SK-N-SH (cell line): ENCODE measurements at regions not wholly inside any gene's neighbourhood (a gene's known extent, or its start where the extent isn't known, plus 50 kb on each side); places are given as distances from the start of the nearest gene placed in this dataset.

Experiments used
- CTCF ChIA-PET: fragments of 300-600, 350-600 bp; formaldehyde crosslinking; extraction: SDS; loops from one replicate; lab custom pipeline; 2021; lab: Yijun Ruan, JAX
- POLR2A ChIA-PET: fragments of 350-600 bp; sonication (Branson Sonifier 250); formaldehyde crosslinking; extraction: SDS; loops from one replicate; lab custom pipeline; 2020; ENCODE audit warnings: antibody characterized with exemption, inconsistent platforms; lab: Yijun Ruan, JAX
- DNase-seq: peaks from one replicate; pipeline ENCODE4 v3.0.0; 2012
- H2AFZ ChIP-seq: fragments of 200-600 bp; sonication (generic); 2 replicates; pipeline ENCODE4 v1.8.1; 2016; ENCODE audit warnings: antibody characterized with exemption, mild to moderate bottlenecking, low read depth
- H3F3A ChIP-seq: fragments of 200-600 bp; sonication (generic); replicated peaks from 2 replicates; pipeline ENCODE3; 2016; ENCODE audit warnings: antibody characterized with exemption, mild to moderate bottlenecking; ENCODE audit not compliant: insufficient read depth
- H3K27ac ChIP-seq, 2 experiments: fragments of 200-500 bp in 1 of 2; fragments of 200-600 bp in 1 of 2; sonication (Bioruptor generic) in 1 of 2; sonication (generic), shearing (Covaris generic) in 1 of 2; 2 replicates each; pipeline versions ENCODE4 v1.5.1 to v1.6.1; 2014 to 2016; ENCODE audit warnings: low read depth in 2 of 2, inconsistent platforms in 1 of 2, low read length in 1 of 2, mild to moderate bottlenecking in 1 of 2, mixed read lengths in 1 of 2
- H3K27me3 ChIP-seq: fragments of 200-600 bp; sonication (generic), shearing (Covaris generic); 2 replicates; pipeline ENCODE4 v1.6.1; 2016; ENCODE audit warnings: mixed run types; ENCODE audit not compliant: insufficient read depth
- H3K36me3 ChIP-seq, 2 experiments: fragments of 200-500 bp in 1 of 2; fragments of 200-600 bp in 1 of 2; sonication (Bioruptor generic) in 1 of 2; sonication (generic) in 1 of 2; replicated peaks in 1 of 2; 2 replicates each; pipeline versions ENCODE3 to v1.5.1; 2014 to 2016; ENCODE audit warnings: low read length in 1 of 2, mild to moderate bottlenecking in 1 of 2; ENCODE audit not compliant: insufficient read depth in 2 of 2, control insufficient read depth in 1 of 2
- H3K4me1 ChIP-seq, 2 experiments: fragments of 200-500 bp in 1 of 2; fragments of 200-600 bp in 1 of 2; sonication (Bioruptor generic) in 1 of 2; sonication (generic), shearing (Covaris generic) in 1 of 2; 2 replicates each; pipeline versions ENCODE4 v1.5.1 to v1.6.1; 2014 to 2016; ENCODE audit warnings: low read depth in 1 of 2, low read length in 1 of 2, mixed run types in 1 of 2; ENCODE audit not compliant: insufficient read depth in 2 of 2, control insufficient read depth in 1 of 2
- H3K4me2 ChIP-seq: fragments of 200-600 bp; sonication (generic), shearing (Covaris generic); 2 replicates; pipeline ENCODE4 v1.6.1; 2017; ENCODE audit warnings: mixed run types
- H3K4me3 ChIP-seq, 2 experiments: fragments of 200-500 bp in 1 of 2; fragments of 200-600 bp in 1 of 2; sonication (Bioruptor generic) in 1 of 2; sonication (generic), shearing (Covaris generic) in 1 of 2; 2 replicates each; pipeline versions ENCODE4 v1.5.1 to v1.8.1; 2014 to 2016; ENCODE audit warnings: low read depth in 2 of 2, inconsistent platforms in 1 of 2, low read length in 1 of 2, mild to moderate bottlenecking in 1 of 2, mixed read lengths in 1 of 2, moderate library complexity in 1 of 2
- H3K79me2 ChIP-seq: fragments of 200-600 bp; sonication (generic); 2 replicates; pipeline ENCODE4 v1.8.1; 2017; ENCODE audit warnings: mild to moderate bottlenecking; ENCODE audit not compliant: insufficient read depth
- H3K9ac ChIP-seq: fragments of 200-600 bp; sonication (generic); 2 replicates; pipeline ENCODE4 v1.6.1; 2017; ENCODE audit warnings: mixed run types
- H3K9me2 ChIP-seq: fragments of 200-600 bp; sonication (generic); 2 replicates; pipeline ENCODE4 v1.6.1; 2017; ENCODE audit warnings: mixed run types
- H3K9me3 ChIP-seq: fragments of 200-600 bp; sonication (generic); 2 replicates; pipeline ENCODE4 v1.6.1; 2017; ENCODE audit warnings: mixed run types, mild to moderate bottlenecking, moderate library complexity
- H4K20me1 ChIP-seq: fragments of 200-600 bp; sonication (generic); 2 replicates; pipeline ENCODE4 v1.6.1; 2017; ENCODE audit warnings: mild to moderate bottlenecking, mixed run types; ENCODE audit not compliant: insufficient read depth
- ELF1 ChIP-seq: IDR thresholded peaks from 2 replicates; pipeline ENCODE4 v1.4.0; 2012
- EP300 ChIP-seq, 2 experiments: IDR thresholded peaks; 2 replicates each; pipeline versions ENCODE4 v1.4.0 to v1.6.1; 2012; ENCODE audit warnings: borderline replicate concordance in 1 of 2, low read depth in 1 of 2, low read length in 1 of 2
- EZH2phosphoT487 ChIP-seq: fragments of 200-600 bp; sonication (generic); IDR thresholded peaks from 2 replicates; pipeline ENCODE4 v1.6.1; 2017; ENCODE audit warnings: low read depth, mixed run types, mild to moderate bottlenecking, antibody characterized with exemption, moderate library complexity, borderline replicate concordance
- FOSL2 ChIP-seq: IDR thresholded peaks from 2 replicates; pipeline ENCODE4 v1.4.0; 2012; ENCODE audit warnings: low read depth, mild to moderate bottlenecking, moderate library complexity, borderline replicate concordance
- FOXM1 ChIP-seq: IDR thresholded peaks from 2 replicates; pipeline ENCODE4 v1.4.0; 2012; ENCODE audit warnings: low read depth, mild to moderate bottlenecking
- GABPA ChIP-seq: IDR thresholded peaks from 2 replicates; pipeline ENCODE4 v1.4.0; 2012; ENCODE audit warnings: low read depth, mild to moderate bottlenecking
- JUND ChIP-seq: IDR thresholded peaks from 2 replicates; pipeline ENCODE4 v1.4.0; 2012
- NRF1 ChIP-seq: IDR thresholded peaks from 2 replicates; pipeline ENCODE4 v1.6.1; 2012; ENCODE audit warnings: low read depth, mild to moderate bottlenecking, low read length
- POLR2AphosphoS5 ChIP-seq: IDR thresholded peaks from 2 replicates; pipeline ENCODE4 v1.6.1; 2012; ENCODE audit warnings: low read depth, low read length
- RAD21 ChIP-seq: IDR thresholded peaks from 2 replicates; pipeline ENCODE4 v1.6.1; 2012; ENCODE audit warnings: mild to moderate bottlenecking, low read length
- RCOR1 ChIP-seq: fragments of 150-350 bp; IDR thresholded peaks from 2 replicates; pipeline ENCODE4 v1.6.1; 2017; ENCODE audit warnings: antibody characterized with exemption, low read length
- RFX5 ChIP-seq: IDR thresholded peaks from 2 replicates; pipeline ENCODE4 v1.6.1; 2012; ENCODE audit warnings: mild to moderate bottlenecking, improper control_type of control experiment, low read length
- SIN3A ChIP-seq: IDR thresholded peaks from 2 replicates; pipeline ENCODE4 v1.6.1; 2012; ENCODE audit warnings: low read depth, mild to moderate bottlenecking, low read length, moderate library complexity, borderline replicate concordance
- SMC3 ChIP-seq: IDR thresholded peaks from 2 replicates; pipeline ENCODE4 v1.6.1; 2012; ENCODE audit warnings: low read depth, low read length, improper control_type of control experiment
- TAF1 ChIP-seq: IDR thresholded peaks from 2 replicates; pipeline ENCODE4 v1.6.1; 2012; ENCODE audit warnings: low read depth, mild to moderate bottlenecking, low read length, moderate library complexity, borderline replicate concordance
- WGBS: methylation state at CpG from one replicate; pipeline ENCODE4 v1.1.6; 2017; ENCODE audit warnings: low lambda C conversion rate; 5-methylcytosine and 5-hydroxymethylcytosine counted together
- TF ChIP-seq, protein P1 (sequence below): fragments of 200-600 bp; sonication (generic); IDR thresholded peaks from 2 replicates; pipeline ENCODE4 v1.6.1; 2017; ENCODE audit warnings: antibody characterized with exemption, mild to moderate bottlenecking, moderate library complexity
- TF ChIP-seq, protein P2 (sequence below): IDR thresholded peaks from 2 replicates; pipeline ENCODE4 v1.4.0; 2012; ENCODE audit warnings: low read depth, borderline replicate concordance
- TF ChIP-seq, protein P3 (sequence below): fragments of 150-350 bp; IDR thresholded peaks from 2 replicates; pipeline ENCODE4 v1.6.1; 2016; ENCODE audit warnings: mild to moderate bottlenecking, low read depth, low read length

DNA sequence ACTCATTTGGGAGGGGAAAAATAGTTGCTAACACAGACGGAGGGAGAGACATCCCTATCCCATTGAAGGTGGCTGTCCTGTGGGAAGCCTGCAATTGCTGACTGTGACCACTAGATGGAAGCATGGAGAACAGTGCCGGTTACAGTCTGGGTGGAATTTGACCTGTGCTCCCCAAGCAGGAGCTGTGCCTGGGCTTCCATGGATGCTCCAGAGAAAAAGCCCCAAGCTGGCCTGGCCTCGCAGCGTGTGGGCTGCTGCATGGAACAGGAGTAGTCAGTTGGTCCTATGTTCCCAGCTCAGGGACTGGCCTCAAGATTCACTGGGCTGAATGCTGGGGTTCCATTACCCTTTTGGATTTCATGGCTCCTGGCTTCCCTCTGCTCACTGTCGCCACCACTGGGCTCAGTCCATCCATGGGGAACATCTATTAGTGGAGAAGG lies 116.3 kb upstream of the CHD6 start:
- peak; percentile 64 for DNase-seq
- no peaks in the 10 kb centered on the region for H4K20me1 ChIP-seq
- H3K4me3 ChIP-seq = no peak overlapping the region; a peak in 1 of 4 replicates
- H3K79me2 ChIP-seq = no peaks in the 10 kb centered on the region
- TF ChIP-seq POLR2AphosphoS5 (no peak), RAD21 (peak; percentile 65), EP300 (IDR thresholded peaks at IDR 0.05; ENCODE audit: borderline replicate concordance in 1 of 2, low read depth in 1 of 2, low read length in 1 of 2) (no peak), RFX5 (no peak), SMC3 (peak; percentile 47; the same call in 1 of the 2 replicates)
- TF ChIP-seq, protein P1, sequence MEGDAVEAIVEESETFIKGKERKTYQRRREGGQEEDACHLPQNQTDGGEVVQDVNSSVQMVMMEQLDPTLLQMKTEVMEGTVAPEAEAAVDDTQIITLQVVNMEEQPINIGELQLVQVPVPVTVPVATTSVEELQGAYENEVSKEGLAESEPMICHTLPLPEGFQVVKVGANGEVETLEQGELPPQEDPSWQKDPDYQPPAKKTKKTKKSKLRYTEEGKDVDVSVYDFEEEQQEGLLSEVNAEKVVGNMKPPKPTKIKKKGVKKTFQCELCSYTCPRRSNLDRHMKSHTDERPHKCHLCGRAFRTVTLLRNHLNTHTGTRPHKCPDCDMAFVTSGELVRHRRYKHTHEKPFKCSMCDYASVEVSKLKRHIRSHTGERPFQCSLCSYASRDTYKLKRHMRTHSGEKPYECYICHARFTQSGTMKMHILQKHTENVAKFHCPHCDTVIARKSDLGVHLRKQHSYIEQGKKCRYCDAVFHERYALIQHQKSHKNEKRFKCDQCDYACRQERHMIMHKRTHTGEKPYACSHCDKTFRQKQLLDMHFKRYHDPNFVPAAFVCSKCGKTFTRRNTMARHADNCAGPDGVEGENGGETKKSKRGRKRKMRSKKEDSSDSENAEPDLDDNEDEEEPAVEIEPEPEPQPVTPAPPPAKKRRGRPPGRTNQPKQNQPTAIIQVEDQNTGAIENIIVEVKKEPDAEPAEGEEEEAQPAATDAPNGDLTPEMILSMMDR = peak; percentile 78
- TF ChIP-seq, protein P2, sequence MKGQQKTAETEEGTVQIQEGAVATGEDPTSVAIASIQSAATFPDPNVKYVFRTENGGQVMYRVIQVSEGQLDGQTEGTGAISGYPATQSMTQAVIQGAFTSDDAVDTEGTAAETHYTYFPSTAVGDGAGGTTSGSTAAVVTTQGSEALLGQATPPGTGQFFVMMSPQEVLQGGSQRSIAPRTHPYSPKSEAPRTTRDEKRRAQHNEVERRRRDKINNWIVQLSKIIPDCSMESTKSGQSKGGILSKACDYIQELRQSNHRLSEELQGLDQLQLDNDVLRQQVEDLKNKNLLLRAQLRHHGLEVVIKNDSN = no peak
- TF ChIP-seq, protein P3, sequence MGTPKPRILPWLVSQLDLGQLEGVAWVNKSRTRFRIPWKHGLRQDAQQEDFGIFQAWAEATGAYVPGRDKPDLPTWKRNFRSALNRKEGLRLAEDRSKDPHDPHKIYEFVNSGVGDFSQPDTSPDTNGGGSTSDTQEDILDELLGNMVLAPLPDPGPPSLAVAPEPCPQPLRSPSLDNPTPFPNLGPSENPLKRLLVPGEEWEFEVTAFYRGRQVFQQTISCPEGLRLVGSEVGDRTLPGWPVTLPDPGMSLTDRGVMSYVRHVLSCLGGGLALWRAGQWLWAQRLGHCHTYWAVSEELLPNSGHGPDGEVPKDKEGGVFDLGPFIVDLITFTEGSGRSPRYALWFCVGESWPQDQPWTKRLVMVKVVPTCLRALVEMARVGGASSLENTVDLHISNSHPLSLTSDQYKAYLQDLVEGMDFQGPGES = no peak
- ChIA-PET CTCF (interaction anchor here (0.6 to 7.9 kb wide), 38 partner anchors 12 to 1681 kb away, joined by 3 to 90 read pairs (median 4); partner anchors contain the start of gene PTPRT), POLR2A (no interaction called here)
- WGBS = 50% methylated on average over 2 of the region's 5 CpGs
- H3K9me2 ChIP-seq = no peaks in the 10 kb centered on the region
- H3K4me1 ChIP-seq = no peaks in the 10 kb centered on the region; a peak in 1 of 4 replicates
- H3K27me3 ChIP-seq = no peaks in the 10 kb centered on the region
- no peak overlapping the region for H3K4me2 ChIP-seq
- no peaks in the 10 kb centered on the region for H3K36me3 ChIP-seq
- no peak overlapping the region for H3K27ac ChIP-seq
- no peak overlapping the region for H2AFZ ChIP-seq
- no peaks in the 10 kb centered on the region for H3F3A ChIP-seq
- H3K9ac ChIP-seq = no peak overlapping the region
- no peaks in the 10 kb centered on the region for H3K9me3 ChIP-seq

DNA sequence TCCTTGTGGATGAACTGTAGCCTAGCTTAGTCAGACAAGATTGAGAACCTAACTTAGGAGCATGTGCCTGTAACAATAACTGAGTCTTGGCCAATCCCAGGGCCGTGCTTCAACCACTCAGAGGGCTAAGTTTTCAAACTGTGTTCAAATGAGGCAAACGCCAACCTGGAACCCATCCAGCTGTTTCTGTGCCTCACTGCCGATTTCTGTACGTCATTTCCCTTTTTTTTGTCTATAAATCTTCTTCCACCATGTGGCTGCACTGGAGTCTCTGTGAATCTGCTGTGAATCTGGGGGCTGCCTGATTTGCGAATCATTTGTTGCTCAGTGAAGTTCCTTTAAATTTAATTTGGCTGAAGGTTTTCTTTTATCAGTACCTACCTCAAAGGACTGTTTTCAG lies 115.0 kb upstream of the CHD6 start:
- DNase-seq = no peak
- TF ChIP-seq GABPA (no peak), JUND (no peak), EZH2phosphoT487 (no peak), SIN3A (no peak), ELF1 (no peak), RCOR1 (no peak), FOXM1 (no peak), NRF1 (no peak), EP300 (IDR thresholded peaks at IDR 0.05; ENCODE audit: borderline replicate concordance in 1 of 2, low read depth in 1 of 2, low read length in 1 of 2) (no peak), FOSL2 (no peak), TAF1 (no peak)
- TF ChIP-seq, protein P1 = no peak
- TF ChIP-seq, protein P2 = no peak
- H3K79me2 ChIP-seq = no peaks in the 10 kb centered on the region
- H3K36me3 ChIP-seq = no peaks in the 10 kb centered on the region
- CTCF ChIA-PET = interaction anchor here (0.6 to 7.9 kb wide), 10 partner anchors 13 to 1456 kb away, joined by 3 to 90 read pairs (median 4); partner anchors contain the start of gene PTPRT
- 22% methylated on average over 5 of the region's 5 CpGs for WGBS
- no peak overlapping the region for H2AFZ ChIP-seq
- H3F3A ChIP-seq = no peaks in the 10 kb centered on the region
- H3K9ac ChIP-seq = no peak overlapping the region
- H3K9me3 ChIP-seq = no peaks in the 10 kb centered on the region
- H4K20me1 ChIP-seq = no peaks in the 10 kb centered on the region
- H3K4me1 ChIP-seq = no peaks in the 10 kb centered on the region
- no peaks in the 10 kb centered on the region for H3K27me3 ChIP-seq
- no peaks in the 10 kb centered on the region for H3K9me2 ChIP-seq
- POLR2A ChIA-PET = no interaction called here
- H3K4me2 ChIP-seq = no peak overlapping the region
- no peak overlapping the region for H3K27ac ChIP-seq
- no peak overlapping the region for H3K4me3 ChIP-seq
